ENCODE measurements at regions not wholly inside any gene's neighbourhood (a gene's known extent, or its start where the extent isn't known, plus 50 kb on each side); places are given as distances from the start of the nearest gene placed in this dataset.

DNA sequence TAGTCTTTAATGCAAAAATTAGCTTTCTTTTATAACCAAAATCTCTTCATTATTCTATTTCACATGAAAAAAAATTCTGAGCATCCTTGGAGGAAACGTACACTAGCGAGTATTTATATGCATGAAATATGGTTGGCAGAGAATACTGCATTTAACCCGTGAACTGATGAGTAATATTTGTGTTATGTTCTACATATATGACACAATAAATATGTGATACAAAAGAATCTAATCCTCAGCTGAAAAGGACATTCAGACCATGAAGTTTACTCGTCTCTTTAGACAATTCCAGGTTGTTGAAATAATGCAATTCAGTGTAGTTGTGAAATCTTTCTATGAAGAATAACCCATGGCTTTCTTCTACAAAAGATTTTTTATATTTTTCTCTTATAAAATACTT is 524.8 kb upstream of the MAN1A1 start:
- TF ChIP-seq CTCF (IDR thresholded peaks at IDR 0.05; ENCODE audit: low read depth, low read length): no peak
- no peak for DNase-seq (ENCODE audit: low read depth, low spot score)
- H3K4me3 ChIP-seq (ENCODE audit: low read depth, low read length): no peak overlapping the region
- in situ Hi-C loops (cut with HindIII; ENCODE audit: low sequenced_read_pairs): no loop called here

- no peak for DNase-seq (ENCODE audit: low read depth, low spot score)
- no peak for TF ChIP-seq CTCF (IDR thresholded peaks at IDR 0.05; ENCODE audit: low read depth, low read length)
- no peak overlapping the region for H3K4me3 ChIP-seq (ENCODE audit: low read depth, low read length)
- in situ Hi-C loops (cut with HindIII; ENCODE audit: low sequenced_read_pairs): no loop called here
Measured at GRCh38 chr6:119873107-119873506, 523.5 kb upstream of the MAN1A1 start.

- in situ Hi-C loops (cut with HindIII; ENCODE audit: low sequenced_read_pairs): no loop called here
- no peak for TF ChIP-seq CTCF (IDR thresholded peaks at IDR 0.05; ENCODE audit: low read depth, low read length)
- DNase-seq (ENCODE audit: low read depth, low spot score): no peak
- no peak overlapping the region for H3K4me3 ChIP-seq (ENCODE audit: low read depth, low read length)
Measured at GRCh38 chr6:119871520-119871919, 522.0 kb upstream of the MAN1A1 start.

GRCh38 chr6:119865466-119866350 is 516.1 kb upstream of the MAN1A1 start:
- no peak overlapping the region for H3K4me3 ChIP-seq (ENCODE audit: low read depth, low read length)
- in situ Hi-C loops (cut with HindIII; ENCODE audit: low sequenced_read_pairs): no loop called here
- no peak for DNase-seq (ENCODE audit: low read depth, low spot score)
- TF ChIP-seq CTCF (IDR thresholded peaks at IDR 0.05; ENCODE audit: low read depth, low read length): no peak

GRCh38 chr6:119862719-119863118 is 513.2 kb upstream of the MAN1A1 start:
- DNase-seq (ENCODE audit: low read depth, low spot score): no peak
- in situ Hi-C loops (cut with HindIII; ENCODE audit: low sequenced_read_pairs): no loop called here
- TF ChIP-seq CTCF (IDR thresholded peaks at IDR 0.05; ENCODE audit: low read depth, low read length): no peak
- H3K4me3 ChIP-seq (ENCODE audit: low read depth, low read length): no peak overlapping the region

DNA sequence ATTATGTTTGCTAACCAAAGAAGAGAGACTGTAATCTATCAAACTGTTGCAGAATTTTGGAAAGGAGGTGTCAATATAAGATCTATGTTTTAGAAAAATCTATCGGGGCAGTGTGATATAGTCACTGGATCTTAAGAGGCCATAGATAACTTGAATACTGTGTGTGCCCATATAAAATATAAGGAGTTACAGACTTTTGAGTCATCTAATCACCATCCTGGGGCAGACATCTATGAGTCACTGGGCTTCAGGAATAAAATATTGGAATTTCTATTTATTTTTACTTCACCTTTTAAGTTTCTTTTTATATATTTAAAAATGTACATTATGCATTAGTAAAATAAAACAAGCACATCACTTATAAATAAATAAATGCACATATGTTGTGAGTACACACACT is 509.3 kb upstream of the MAN1A1 start:
- no peak overlapping the region for H3K4me3 ChIP-seq (ENCODE audit: low read depth, low read length)
- peak; percentile 48 for DNase-seq (ENCODE audit: low read depth, low spot score)
- no peak for TF ChIP-seq CTCF (IDR thresholded peaks at IDR 0.05; ENCODE audit: low read depth, low read length)
- in situ Hi-C loops (cut with HindIII; ENCODE audit: low sequenced_read_pairs): no loop called here

Data from astrocyte of the spinal cord (primary cell).